ENCODE measurements at regions not wholly inside any gene's neighbourhood (a gene's known extent, or its start where the extent isn't known, plus 50 kb on each side); places are given as distances from the start of the nearest gene placed in this dataset.

GRCh38 chr5:175798626-175799025 lies 72.8 kb upstream of the CPLX2 start:
- no peak overlapping the region for H3K4me3 Mint-ChIP-seq (ENCODE audit: unreplicated experiment)
- peaks cover 26% of the 10 kb centered on the region for H3K27me3 Mint-ChIP-seq (ENCODE audit: insufficient read depth, unreplicated experiment)
- POLR2A ChIA-PET = no interaction called here
- no peak for DNase-seq
- TF ChIP-seq CTCF (IDR thresholded peaks at IDR 0.05; ENCODE audit: insufficient read depth in 1 of 2, low read depth in 1 of 2, low read length in 1 of 2, severe bottlenecking in 1 of 2, unreplicated experiment in 1 of 2) = no peak
- no peaks in the 10 kb centered on the region for H3K4me1 Mint-ChIP-seq (ENCODE audit: low read depth, unreplicated experiment)
- CTCF ChIA-PET = no interaction called here
- no TSS peak for BruUV-seq (replicated peaks)
- no peaks in the 10 kb centered on the region for H3K36me3 ChIP-seq (ENCODE audit: control insufficient read depth, insufficient read depth, low read length)
- no peaks in the 10 kb centered on the region for H3K9me3 ChIP-seq
- no peak overlapping the region for H3K27ac Mint-ChIP-seq (ENCODE audit: unreplicated experiment)
- no peaks in the 10 kb centered on the region for H3K9me3 Mint-ChIP-seq (ENCODE audit: unreplicated experiment)
- peaks cover 10% of the 10 kb centered on the region; the same call in 1 of the 2 replicates for H3K4me1 ChIP-seq
- H3K36me3 Mint-ChIP-seq (ENCODE audit: insufficient read depth, unreplicated experiment) = no peaks in the 10 kb centered on the region
- peaks cover 1% of the 10 kb centered on the region; the same call in 1 of the 2 replicates for H3K27me3 ChIP-seq (replicated peaks; ENCODE audit: control insufficient read depth, insufficient read depth, low read length)
- no peak overlapping the region for H3K4me3 ChIP-seq (ENCODE audit: low read depth, low read length)
- intact Hi-C loops (cut with micrococcal nuclease; ENCODE audit: unreplicated experiment) = loop anchor here (5.0 kb wide), 1 partner anchor 74 kb away; the partner anchor contains the start of gene CPLX2

GRCh38 chr5:175800656-175801081 lies 70.7 kb upstream of the CPLX2 start:
- H3K36me3 ChIP-seq (ENCODE audit: control insufficient read depth, insufficient read depth, low read length) = no peaks in the 10 kb centered on the region
- no peak overlapping the region for H3K4me3 ChIP-seq (ENCODE audit: low read depth, low read length)
- no peaks in the 10 kb centered on the region for H3K9me3 ChIP-seq
- no peaks in the 10 kb centered on the region for H3K9me3 Mint-ChIP-seq (ENCODE audit: unreplicated experiment)
- TF ChIP-seq CTCF (IDR thresholded peaks at IDR 0.05; ENCODE audit: insufficient read depth in 1 of 2, low read depth in 1 of 2, low read length in 1 of 2, severe bottlenecking in 1 of 2, unreplicated experiment in 1 of 2) = no peak
- peaks cover 1% of the 10 kb centered on the region; the same call in 1 of the 2 replicates for H3K27me3 ChIP-seq (replicated peaks; ENCODE audit: control insufficient read depth, insufficient read depth, low read length)
- H3K36me3 Mint-ChIP-seq (ENCODE audit: insufficient read depth, unreplicated experiment) = no peaks in the 10 kb centered on the region
- no peak overlapping the region for H3K4me3 Mint-ChIP-seq (ENCODE audit: unreplicated experiment)
- H3K4me1 Mint-ChIP-seq (ENCODE audit: low read depth, unreplicated experiment) = no peaks in the 10 kb centered on the region
- intact Hi-C loops (cut with micrococcal nuclease; ENCODE audit: unreplicated experiment) = no loop called here
- peaks cover 10% of the 10 kb centered on the region; the same call in 1 of the 2 replicates for H3K4me1 ChIP-seq
- peaks cover 22% of the 10 kb centered on the region for H3K27me3 Mint-ChIP-seq (ENCODE audit: insufficient read depth, unreplicated experiment)
- DNase-seq = no peak
- ChIA-PET CTCF (no interaction called here), POLR2A (no interaction called here)
- no TSS peak for BruUV-seq (replicated peaks)
- H3K27ac Mint-ChIP-seq (ENCODE audit: unreplicated experiment) = no peak overlapping the region

DNA sequence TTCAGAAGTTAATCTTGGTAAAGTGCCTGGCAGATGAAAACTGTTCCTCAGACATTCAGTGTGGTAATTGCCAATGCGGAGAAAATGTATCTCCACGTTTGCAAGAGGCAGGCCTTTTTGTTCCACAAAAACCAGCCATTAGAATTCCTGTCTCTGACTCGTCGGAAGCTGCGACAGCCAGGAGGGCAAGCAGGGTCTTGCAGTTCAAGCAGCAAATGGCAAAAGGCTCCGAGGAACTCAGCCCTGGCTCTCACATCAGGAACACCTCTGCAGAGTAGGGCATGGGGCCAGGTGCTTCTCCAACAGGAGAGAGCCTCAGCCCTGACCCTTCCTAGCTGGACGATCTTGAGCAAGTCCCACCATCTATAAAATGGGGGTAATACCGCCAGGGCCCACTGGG lies 69.0 kb upstream of the CPLX2 start:
- Mint-ChIP-seq H3K4me1 (ENCODE audit: low read depth, unreplicated experiment) (no peaks in the 10 kb centered on the region), H3K4me3 (ENCODE audit: unreplicated experiment) (no peak overlapping the region), H3K9me3 (ENCODE audit: unreplicated experiment) (no peaks in the 10 kb centered on the region), H3K27me3 (ENCODE audit: insufficient read depth, unreplicated experiment) (peaks cover 25% of the 10 kb centered on the region), H3K27ac (ENCODE audit: unreplicated experiment) (no peak overlapping the region), H3K36me3 (ENCODE audit: insufficient read depth, unreplicated experiment) (no peaks in the 10 kb centered on the region)
- BruUV-seq (replicated peaks) = no TSS peak
- POLR2A ChIA-PET = no interaction called here
- Histone ChIP-seq H3K9me3 (no peaks in the 10 kb centered on the region), H3K4me1 (peaks cover 8% of the 10 kb centered on the region; the same call in 1 of the 2 replicates), H3K4me3 (ENCODE audit: low read depth, low read length) (no peak overlapping the region), H3K27me3 (replicated peaks; ENCODE audit: control insufficient read depth, insufficient read depth, low read length) (peaks cover 3% of the 10 kb centered on the region), H3K36me3 (ENCODE audit: control insufficient read depth, insufficient read depth, low read length) (no peaks in the 10 kb centered on the region)
- TF ChIP-seq CTCF (IDR thresholded peaks at IDR 0.05; ENCODE audit: insufficient read depth in 1 of 2, low read depth in 1 of 2, low read length in 1 of 2, severe bottlenecking in 1 of 2, unreplicated experiment in 1 of 2) = no peak
- intact Hi-C loops (cut with micrococcal nuclease; ENCODE audit: unreplicated experiment) = no loop called here
- DNase-seq = no peak
- CTCF ChIA-PET = no interaction called here

All from Caco-2 (cell line).